ENCODE measurements at regions not wholly inside any gene's neighbourhood (a gene's known extent, or its start where the extent isn't known, plus 50 kb on each side); places are given as distances from the start of the nearest gene placed in this dataset.

DNA sequence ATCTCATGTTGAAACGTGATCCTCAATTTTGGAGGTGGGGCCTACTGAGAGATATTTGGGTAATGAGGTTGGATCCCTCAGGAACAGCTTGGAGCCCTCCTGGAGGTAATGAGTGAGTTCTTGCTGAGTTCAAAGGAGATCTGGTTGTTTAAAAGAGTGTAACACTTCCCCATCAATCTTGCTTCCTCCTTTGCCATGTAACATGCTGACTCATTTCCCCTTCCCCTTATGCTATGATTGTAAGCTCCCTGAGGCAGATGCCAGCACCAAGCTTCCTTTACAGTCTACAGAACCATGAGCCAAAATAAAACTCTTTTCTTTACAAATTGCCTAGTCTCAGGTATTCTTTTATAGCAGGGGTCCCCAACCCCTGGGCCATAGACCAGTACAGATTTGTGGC is 352.3 kb downstream of the SLCO4C1 start:
- Histone ChIP-seq H3K27ac (no peak overlapping the region), H3K27me3 (no peaks in the 10 kb centered on the region), H3K4me3 (no peak overlapping the region), H3K4me1 (no peaks in the 10 kb centered on the region), H3K9me3 (no peaks in the 10 kb centered on the region), H3K36me3 (no peaks in the 10 kb centered on the region)
- 32% methylated on average over 1 of the region's 1 CpG for WGBS
- TF ChIP-seq, protein P1, sequence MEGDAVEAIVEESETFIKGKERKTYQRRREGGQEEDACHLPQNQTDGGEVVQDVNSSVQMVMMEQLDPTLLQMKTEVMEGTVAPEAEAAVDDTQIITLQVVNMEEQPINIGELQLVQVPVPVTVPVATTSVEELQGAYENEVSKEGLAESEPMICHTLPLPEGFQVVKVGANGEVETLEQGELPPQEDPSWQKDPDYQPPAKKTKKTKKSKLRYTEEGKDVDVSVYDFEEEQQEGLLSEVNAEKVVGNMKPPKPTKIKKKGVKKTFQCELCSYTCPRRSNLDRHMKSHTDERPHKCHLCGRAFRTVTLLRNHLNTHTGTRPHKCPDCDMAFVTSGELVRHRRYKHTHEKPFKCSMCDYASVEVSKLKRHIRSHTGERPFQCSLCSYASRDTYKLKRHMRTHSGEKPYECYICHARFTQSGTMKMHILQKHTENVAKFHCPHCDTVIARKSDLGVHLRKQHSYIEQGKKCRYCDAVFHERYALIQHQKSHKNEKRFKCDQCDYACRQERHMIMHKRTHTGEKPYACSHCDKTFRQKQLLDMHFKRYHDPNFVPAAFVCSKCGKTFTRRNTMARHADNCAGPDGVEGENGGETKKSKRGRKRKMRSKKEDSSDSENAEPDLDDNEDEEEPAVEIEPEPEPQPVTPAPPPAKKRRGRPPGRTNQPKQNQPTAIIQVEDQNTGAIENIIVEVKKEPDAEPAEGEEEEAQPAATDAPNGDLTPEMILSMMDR (IDR thresholded peaks at IDR 0.05) = no peak
- no peak for TF ChIP-seq EP300 (IDR thresholded peaks at IDR 0.05)
- TF ChIP-seq POLR2A (IDR thresholded peaks at IDR 0.05) = no peak
- no peak for TF ChIP-seq POLR2AphosphoS5 (IDR thresholded peaks at IDR 0.05)
- no peak for DNase-seq (ENCODE audit: low spot score in 2 of 2)

DNA sequence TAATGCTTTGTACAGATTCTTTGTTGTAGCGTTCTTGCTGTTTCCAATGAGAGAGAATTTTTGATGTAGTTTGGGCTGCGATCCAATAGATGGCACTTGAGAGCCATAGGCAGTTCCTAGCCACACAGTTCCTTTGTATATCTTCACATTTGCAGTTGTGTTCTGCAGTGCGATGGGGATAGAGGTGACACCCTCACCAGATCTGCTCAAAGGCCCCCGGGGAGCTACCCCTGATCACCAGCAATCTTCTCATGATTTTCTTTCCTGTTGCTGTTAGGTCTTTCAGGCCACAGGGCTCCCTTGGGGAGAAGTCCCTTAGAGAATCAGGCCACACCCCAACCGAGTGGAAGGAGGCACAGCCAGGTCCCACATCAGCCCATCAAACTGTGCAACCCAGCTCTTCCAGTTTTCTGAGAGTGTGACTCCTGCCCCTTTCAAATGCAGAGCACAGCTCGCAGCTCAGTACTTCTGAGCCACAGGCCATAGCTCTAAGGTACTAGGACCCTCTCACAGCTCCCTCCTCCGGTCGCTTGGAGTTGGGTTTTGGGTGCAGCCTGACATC is 353.7 kb downstream of the SLCO4C1 start:
- WGBS = 44% methylated on average over 8 of the region's 8 CpGs
- Histone ChIP-seq H3K27me3 (no peaks in the 10 kb centered on the region), H3K27ac (no peak overlapping the region), H3K9me3 (no peaks in the 10 kb centered on the region), H3K36me3 (no peaks in the 10 kb centered on the region), H3K4me3 (no peak overlapping the region), H3K4me1 (no peaks in the 10 kb centered on the region)
- DNase-seq (ENCODE audit: low spot score in 2 of 2) = no peak
- TF ChIP-seq, protein P1 (IDR thresholded peaks at IDR 0.05) = peak in 1 of 2 donors; percentile 16
- TF ChIP-seq EP300 (IDR thresholded peaks at IDR 0.05) (no peak), POLR2A (IDR thresholded peaks at IDR 0.05) (no peak), POLR2AphosphoS5 (IDR thresholded peaks at IDR 0.05) (no peak)

DNA sequence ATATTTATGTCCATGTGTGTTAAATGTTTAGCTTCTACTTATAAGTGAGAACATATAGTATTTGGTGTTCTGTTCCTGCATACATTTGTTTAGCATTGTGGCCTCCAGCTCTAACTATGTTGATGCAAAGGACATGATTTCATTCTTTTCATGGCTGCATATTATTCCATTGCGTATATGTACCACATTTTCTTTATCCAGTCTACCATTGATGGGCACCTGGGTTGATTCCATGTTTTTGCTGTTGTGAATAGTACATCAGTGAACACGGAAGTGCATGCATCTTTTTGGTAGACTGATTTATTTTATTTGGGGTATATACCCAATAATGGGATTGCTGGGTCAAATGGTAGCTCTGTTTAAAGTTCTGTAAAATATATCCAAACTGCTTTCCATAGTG is 359.0 kb downstream of the SLCO4C1 start:
- 91% methylated on average over 2 of the region's 2 CpGs for WGBS
- H3K27me3 ChIP-seq = no peaks in the 10 kb centered on the region
- no peak for TF ChIP-seq POLR2A (IDR thresholded peaks at IDR 0.05)
- TF ChIP-seq, protein P1 (IDR thresholded peaks at IDR 0.05) = no peak
- TF ChIP-seq EP300 (IDR thresholded peaks at IDR 0.05) = no peak
- no peak for TF ChIP-seq POLR2AphosphoS5 (IDR thresholded peaks at IDR 0.05)

DNA sequence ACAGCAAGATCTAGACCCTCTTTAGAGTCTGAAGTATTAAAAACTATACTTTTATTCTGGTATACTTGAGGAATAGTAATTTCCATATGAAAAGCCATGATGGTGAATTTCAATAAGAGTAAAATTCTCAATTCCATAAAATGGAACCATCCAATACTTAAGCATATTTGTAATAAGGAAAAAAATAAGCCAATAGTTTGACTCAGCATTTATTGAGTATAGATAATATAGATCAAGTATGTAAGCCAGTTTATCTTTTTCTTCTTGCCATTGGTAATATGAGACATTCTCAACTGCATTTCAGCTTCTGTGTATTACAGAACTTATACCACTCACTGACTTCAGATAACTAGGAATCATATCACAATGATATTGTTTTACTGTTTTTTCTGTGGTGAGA is 361.0 kb downstream of the SLCO4C1 start:
- H3K27me3 ChIP-seq = no peaks in the 10 kb centered on the region
- TF ChIP-seq EP300 (IDR thresholded peaks at IDR 0.05) (no peak), POLR2A (IDR thresholded peaks at IDR 0.05) (no peak), POLR2AphosphoS5 (IDR thresholded peaks at IDR 0.05) (no peak)
- TF ChIP-seq, protein P1 (IDR thresholded peaks at IDR 0.05) = no peak
- DNase-seq (ENCODE audit: low spot score in 2 of 2) = no peak
- H3K36me3 ChIP-seq = no peaks in the 10 kb centered on the region
- no peak overlapping the region for H3K4me3 ChIP-seq
- no peak overlapping the region for H3K27ac ChIP-seq
- no peaks in the 10 kb centered on the region for H3K4me1 ChIP-seq
- H3K9me3 ChIP-seq = no peaks in the 10 kb centered on the region

More for the DNA sequence above, 359.0 kb downstream of the SLCO4C1 start:
- H3K4me3 ChIP-seq = no peak overlapping the region
- no peaks in the 10 kb centered on the region for H3K36me3 ChIP-seq
- no peaks in the 10 kb centered on the region for H3K4me1 ChIP-seq
- no peaks in the 10 kb centered on the region for H3K9me3 ChIP-seq
- DNase-seq (ENCODE audit: low spot score in 2 of 2) = no peak
- no peak overlapping the region for H3K27ac ChIP-seq

DNA sequence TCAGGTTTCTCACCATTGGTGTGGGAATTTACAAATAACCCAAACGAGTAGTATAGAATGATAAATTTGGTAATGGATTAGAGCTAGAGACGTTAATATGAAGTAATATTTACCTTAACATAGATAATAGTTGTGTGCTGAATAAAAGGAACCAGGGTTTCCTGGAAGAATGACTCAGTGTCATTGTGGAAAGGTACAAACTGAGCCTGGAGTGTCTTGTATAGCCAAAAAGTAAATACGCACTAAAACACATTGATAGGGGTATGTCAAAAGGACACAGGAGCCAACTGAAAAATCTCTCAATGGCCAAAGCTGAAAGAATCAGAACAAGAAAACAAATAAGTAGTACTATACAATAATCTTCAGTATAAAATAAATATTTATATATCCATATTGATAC is 363.5 kb downstream of the SLCO4C1 start:
- TF ChIP-seq, protein P1 (IDR thresholded peaks at IDR 0.05) = no peak
- TF ChIP-seq EP300 (IDR thresholded peaks at IDR 0.05) (no peak), POLR2AphosphoS5 (IDR thresholded peaks at IDR 0.05) (no peak), POLR2A (IDR thresholded peaks at IDR 0.05) (no peak)
- no peaks in the 10 kb centered on the region for H3K27me3 ChIP-seq
- WGBS = 80% methylated on average over 3 of the region's 3 CpGs
- no peaks in the 10 kb centered on the region for H3K9me3 ChIP-seq
- H3K4me3 ChIP-seq = no peak overlapping the region
- no peaks in the 10 kb centered on the region for H3K4me1 ChIP-seq
- H3K36me3 ChIP-seq = no peaks in the 10 kb centered on the region
- DNase-seq (ENCODE audit: low spot score in 2 of 2) = no peak
- H3K27ac ChIP-seq = no peak overlapping the region

Measured in suprapubic skin (tissue), 4 donors.